SK-N-MC (cell line): ENCODE measurements at regions not wholly inside any gene's neighbourhood (a gene's known extent, or its start where the extent isn't known, plus 50 kb on each side); places are given as distances from the start of the nearest gene placed in this dataset.

Experiments
- DNase-seq: peaks from one replicate; pipeline ENCODE4 v3.0.0-alpha.2; 2011; ENCODE audit warnings: low read depth, low spot score
- H3K27ac ChIP-seq: fragments of 200-600 bp; sonication (generic); 2 replicates; pipeline ENCODE4 v1.5.1; 2016; ENCODE audit warnings: mixed run types
- H3K36me3 ChIP-seq: fragments of 200-600 bp; sonication (generic); 2 replicates; pipeline ENCODE4 v1.6.1; 2017; ENCODE audit warnings: antibody characterized with exemption, low read length, mixed read lengths; ENCODE audit not compliant: insufficient read depth
- H3K4me3 ChIP-seq: fragments of 200-600 bp; sonication (generic); 2 replicates; pipeline ENCODE4 v1.5.1; 2016
- H3K9ac ChIP-seq: fragments of 200-600 bp; sonication (generic); 2 replicates; pipeline ENCODE4 v1.8.0; 2017; ENCODE audit warnings: mixed run types, mixed read lengths; ENCODE audit not compliant: insufficient read length
- H3K9me3 ChIP-seq: fragments of 200-600 bp; sonication (generic); 2 replicates; pipeline ENCODE4 v1.6.1; 2017; ENCODE audit warnings: low read depth, mild to moderate bottlenecking, antibody characterized with exemption, low read length, moderate library complexity, mixed read lengths
- EZH2 ChIP-seq: fragments of 200-600 bp; sonication (generic); IDR thresholded peaks from one replicate; pipeline ENCODE4 v1.6.1; 2017; ENCODE audit warnings: antibody characterized with exemption
- FOXP2 ChIP-seq: optimal IDR thresholded peaks from 2 replicates; pipeline ENCODE3; 2011; ENCODE audit warnings: mild to moderate bottlenecking, moderate library complexity; ENCODE audit not compliant: insufficient read depth; ENCODE audit errors: extremely low read length, control extremely low read depth
- POLR2AphosphoS5 ChIP-seq: IDR thresholded peaks from 2 replicates; pipeline ENCODE4 v1.6.1; 2012; ENCODE audit warnings: mild to moderate bottlenecking, low read depth, low read length, borderline replicate concordance

- no peak overlapping the region for H3K27ac ChIP-seq
- no peak overlapping the region for H3K4me3 ChIP-seq
- no peak for TF ChIP-seq FOXP2
- TF ChIP-seq POLR2AphosphoS5, result no peak
- no peak for TF ChIP-seq EZH2
- no peak for DNase-seq
- H3K36me3 ChIP-seq, result no peaks in the 10 kb centered on the region
- no peak overlapping the region for H3K9ac ChIP-seq
- no peaks in the 10 kb centered on the region for H3K9me3 ChIP-seq
These were observed 113.6 kb upstream of the MBNL2 start for GRCh38 chr13:97108530-97108900.

GRCh38 chr13:97109256-97109655 is 112.9 kb upstream of the MBNL2 start:
- no peaks in the 10 kb centered on the region for H3K9me3 ChIP-seq
- H3K4me3 ChIP-seq, result no peak overlapping the region
- no peak for TF ChIP-seq FOXP2
- no peak overlapping the region for H3K27ac ChIP-seq
- no peak for DNase-seq
- H3K9ac ChIP-seq, result no peak overlapping the region
- H3K36me3 ChIP-seq, result no peaks in the 10 kb centered on the region

- Histone ChIP-seq H3K36me3 (no peaks in the 10 kb centered on the region), H3K9me3 (no peaks in the 10 kb centered on the region), H3K4me3 (peak overlapping the region; percentile 59), H3K27ac (no peak overlapping the region), H3K9ac (no peak overlapping the region)
- DNase-seq, result peak; percentile 1
- no peak for TF ChIP-seq POLR2AphosphoS5
- no peak for TF ChIP-seq EZH2
- peak; percentile 37 for TF ChIP-seq FOXP2
These were observed 112.2 kb upstream of the MBNL2 start for GRCh38 chr13:97109841-97110492.

GRCh38 chr13:97110936-97111335 is 111.2 kb upstream of the MBNL2 start:
- Histone ChIP-seq H3K27ac (no peak overlapping the region), H3K4me3 (no peak overlapping the region), H3K9ac (no peak overlapping the region), H3K9me3 (no peaks in the 10 kb centered on the region), H3K36me3 (no peaks in the 10 kb centered on the region)
- DNase-seq, result no peak
- no peak for TF ChIP-seq POLR2AphosphoS5
- no peak for TF ChIP-seq EZH2
- TF ChIP-seq FOXP2, result no peak

- TF ChIP-seq POLR2AphosphoS5 (no peak), EZH2 (no peak), FOXP2 (no peak)
- Histone ChIP-seq H3K9ac (no peak overlapping the region), H3K27ac (no peak overlapping the region), H3K4me3 (no peak overlapping the region), H3K36me3 (no peaks in the 10 kb centered on the region), H3K9me3 (no peaks in the 10 kb centered on the region)
- no peak for DNase-seq
These were observed 110.4 kb upstream of the MBNL2 start for GRCh38 chr13:97111756-97112155.

- Histone ChIP-seq H3K4me3 (no peak overlapping the region), H3K9me3 (no peaks in the 10 kb centered on the region), H3K36me3 (no peaks in the 10 kb centered on the region), H3K27ac (no peak overlapping the region), H3K9ac (no peak overlapping the region)
- TF ChIP-seq EZH2 (no peak), POLR2AphosphoS5 (no peak), FOXP2 (no peak)
- DNase-seq, result no peak
These were observed 109.5 kb upstream of the MBNL2 start for GRCh38 chr13:97112446-97113152.

GRCh38 chr13:97113231-97114001 is 108.7 kb upstream of the MBNL2 start:
- Histone ChIP-seq H3K9me3 (no peaks in the 10 kb centered on the region), H3K36me3 (no peaks in the 10 kb centered on the region), H3K4me3 (no peak overlapping the region), H3K9ac (no peak overlapping the region), H3K27ac (no peak overlapping the region)
- DNase-seq, result no peak
- TF ChIP-seq FOXP2, result no peak
- TF ChIP-seq EZH2, result no peak
- no peak for TF ChIP-seq POLR2AphosphoS5

- TF ChIP-seq POLR2AphosphoS5 (no peak), EZH2 (no peak), FOXP2 (no peak)
- Histone ChIP-seq H3K4me3 (no peak overlapping the region), H3K9ac (no peak overlapping the region)
These were observed 107.5 kb upstream of the MBNL2 start for GRCh38 chr13:97114651-97115050.

GRCh38 chr13:97116754-97117153 is 105.4 kb upstream of the MBNL2 start:
- TF ChIP-seq EZH2, result no peak
- TF ChIP-seq FOXP2, result no peak
- TF ChIP-seq POLR2AphosphoS5, result no peak
- H3K9me3 ChIP-seq, result no peaks in the 10 kb centered on the region

More at GRCh38 chr13:97114651-97115050, 107.5 kb upstream of the MBNL2 start:
- Histone ChIP-seq H3K36me3 (no peaks in the 10 kb centered on the region), H3K27ac (no peak overlapping the region), H3K9me3 (no peaks in the 10 kb centered on the region)
- DNase-seq, result no peak

More at GRCh38 chr13:97116754-97117153, 105.4 kb upstream of the MBNL2 start:
- no peaks in the 10 kb centered on the region for H3K36me3 ChIP-seq
- H3K4me3 ChIP-seq, result no peak overlapping the region
- no peak overlapping the region for H3K9ac ChIP-seq
- H3K27ac ChIP-seq, result no peak overlapping the region
- no peak for DNase-seq
